ENCODE measurements at regions not wholly inside any gene's neighbourhood (a gene's known extent, or its start where the extent isn't known, plus 50 kb on each side); places are given as distances from the start of the nearest gene placed in this dataset.
"Not testable (repeated sequence)": the region's sequence is repeated elsewhere in the genome, so short reads cannot be mapped to it uniquely, and the experiment has no call there.

- TF ChIP-seq POLR2AphosphoS5, TAF1 (IDR thresholded peaks at IDR 0.05; ENCODE audit: low read depth, low read length): not testable (repeated sequence)
These were observed 672.6 kb downstream of the UQCRFS1 start for GRCh38 chr19:28540385-28540784.

Data from GM12891 (cell line).